ENCODE measurements at regions not wholly inside any gene's neighbourhood (a gene's known extent, or its start where the extent isn't known, plus 50 kb on each side); places are given as distances from the start of the nearest gene placed in this dataset.

GRCh38 chr3:178047496-178047895 is 488.7 kb upstream of the KCNMB2 start:
- no peaks in the 10 kb centered on the region for H3K4me1 ChIP-seq (ENCODE audit: insufficient read depth, low read length)
- no peaks in the 10 kb centered on the region for H3K9me3 ChIP-seq (ENCODE audit: insufficient read depth, low read depth, low read length)
- H3K36me3 ChIP-seq (ENCODE audit: insufficient read depth, low read length), result no peaks in the 10 kb centered on the region
- H3K9ac ChIP-seq (ENCODE audit: low read depth, low read length), result no peak overlapping the region
- no peaks in the 10 kb centered on the region for H3K27me3 ChIP-seq (ENCODE audit: insufficient read depth, low read length)
- H3K4me3 ChIP-seq (ENCODE audit: low read length), result no peak overlapping the region
- H3K27ac ChIP-seq (ENCODE audit: low read depth, low read length), result no peak overlapping the region
- 88% methylated on average over 3 of the region's 3 CpGs for WGBS

- H3K9me3 ChIP-seq (ENCODE audit: insufficient read depth, low read depth, low read length), result no peaks in the 10 kb centered on the region
- no peaks in the 10 kb centered on the region for H3K27me3 ChIP-seq (ENCODE audit: insufficient read depth, low read length)
- H3K27ac ChIP-seq (ENCODE audit: low read depth, low read length), result no peak overlapping the region
- H3K9ac ChIP-seq (ENCODE audit: low read depth, low read length), result no peak overlapping the region
- no peaks in the 10 kb centered on the region for H3K4me1 ChIP-seq (ENCODE audit: insufficient read depth, low read length)
- no peaks in the 10 kb centered on the region for H3K36me3 ChIP-seq (ENCODE audit: insufficient read depth, low read length)
- H3K4me3 ChIP-seq (ENCODE audit: low read length), result no peak overlapping the region
- 77% methylated on average over 3 of the region's 3 CpGs for WGBS
Observed at GRCh38 chr3:178048768-178049167, 487.5 kb upstream of the KCNMB2 start.

- Histone ChIP-seq H3K4me3 (ENCODE audit: low read length) (no peak overlapping the region), H3K27ac (ENCODE audit: low read depth, low read length) (no peak overlapping the region), H3K9ac (ENCODE audit: low read depth, low read length) (no peak overlapping the region), H3K9me3 (ENCODE audit: insufficient read depth, low read depth, low read length) (no peaks in the 10 kb centered on the region), H3K27me3 (ENCODE audit: insufficient read depth, low read length) (no peaks in the 10 kb centered on the region), H3K4me1 (ENCODE audit: insufficient read depth, low read length) (no peaks in the 10 kb centered on the region; the same call in 1 of the 2 replicates), H3K36me3 (ENCODE audit: insufficient read depth, low read length) (no peaks in the 10 kb centered on the region)
- 88% methylated on average over 3 of the region's 3 CpGs for WGBS
Observed at GRCh38 chr3:178054471-178054870, 481.8 kb upstream of the KCNMB2 start.

GRCh38 chr3:178055939-178056338 is 480.3 kb upstream of the KCNMB2 start:
- 95% methylated on average over 2 of the region's 2 CpGs for WGBS
- no peaks in the 10 kb centered on the region for H3K27me3 ChIP-seq (ENCODE audit: insufficient read depth, low read length)
- H3K4me3 ChIP-seq (ENCODE audit: low read length), result no peak overlapping the region
- H3K4me1 ChIP-seq (ENCODE audit: insufficient read depth, low read length), result no peaks in the 10 kb centered on the region; the same call in 1 of the 2 replicates
- no peak overlapping the region for H3K27ac ChIP-seq (ENCODE audit: low read depth, low read length)
- no peaks in the 10 kb centered on the region for H3K9me3 ChIP-seq (ENCODE audit: insufficient read depth, low read depth, low read length)
- no peak overlapping the region for H3K9ac ChIP-seq (ENCODE audit: low read depth, low read length)
- H3K36me3 ChIP-seq (ENCODE audit: insufficient read depth, low read length), result no peaks in the 10 kb centered on the region

GRCh38 chr3:178056868-178057267 is 479.4 kb upstream of the KCNMB2 start:
- Histone ChIP-seq H3K9me3 (ENCODE audit: insufficient read depth, low read depth, low read length) (no peaks in the 10 kb centered on the region), H3K4me3 (ENCODE audit: low read length) (no peak overlapping the region), H3K4me1 (ENCODE audit: insufficient read depth, low read length) (no peaks in the 10 kb centered on the region; the same call in 1 of the 2 replicates), H3K27ac (ENCODE audit: low read depth, low read length) (no peak overlapping the region), H3K27me3 (ENCODE audit: insufficient read depth, low read length) (no peaks in the 10 kb centered on the region), H3K9ac (ENCODE audit: low read depth, low read length) (no peak overlapping the region), H3K36me3 (ENCODE audit: insufficient read depth, low read length) (no peaks in the 10 kb centered on the region)
- WGBS, result no CpG with 5 or more reads among the region's 1 CpG

- Histone ChIP-seq H3K27me3 (ENCODE audit: insufficient read depth, low read length) (no peaks in the 10 kb centered on the region), H3K4me3 (ENCODE audit: low read length) (no peak overlapping the region), H3K9me3 (ENCODE audit: insufficient read depth, low read depth, low read length) (no peaks in the 10 kb centered on the region), H3K4me1 (ENCODE audit: insufficient read depth, low read length) (no peaks in the 10 kb centered on the region; the same call in 1 of the 2 replicates), H3K36me3 (ENCODE audit: insufficient read depth, low read length) (no peaks in the 10 kb centered on the region), H3K27ac (ENCODE audit: low read depth, low read length) (no peak overlapping the region), H3K9ac (ENCODE audit: low read depth, low read length) (no peak overlapping the region)
- 96% methylated on average over 6 of the region's 6 CpGs for WGBS
Observed at GRCh38 chr3:178058629-178059028, 477.6 kb upstream of the KCNMB2 start.

- no peak overlapping the region for H3K4me3 ChIP-seq (ENCODE audit: low read length)
- H3K27ac ChIP-seq (ENCODE audit: low read depth, low read length), result no peak overlapping the region
- no peaks in the 10 kb centered on the region; the same call in 1 of the 2 replicates for H3K4me1 ChIP-seq (ENCODE audit: insufficient read depth, low read length)
- no peaks in the 10 kb centered on the region for H3K9me3 ChIP-seq (ENCODE audit: insufficient read depth, low read depth, low read length)
- H3K36me3 ChIP-seq (ENCODE audit: insufficient read depth, low read length), result no peaks in the 10 kb centered on the region
- H3K27me3 ChIP-seq (ENCODE audit: insufficient read depth, low read length), result no peaks in the 10 kb centered on the region
- H3K9ac ChIP-seq (ENCODE audit: low read depth, low read length), result no peak overlapping the region
Observed at GRCh38 chr3:178059119-178059518, 477.1 kb upstream of the KCNMB2 start.

- no peak overlapping the region for H3K27ac ChIP-seq (ENCODE audit: low read depth, low read length)
- H3K9ac ChIP-seq (ENCODE audit: low read depth, low read length), result no peak overlapping the region
- H3K4me3 ChIP-seq (ENCODE audit: low read length), result no peak overlapping the region
- H3K36me3 ChIP-seq (ENCODE audit: insufficient read depth, low read length), result no peaks in the 10 kb centered on the region
- 97% methylated on average over 4 of the region's 6 CpGs for WGBS
- H3K9me3 ChIP-seq (ENCODE audit: insufficient read depth, low read depth, low read length), result no peaks in the 10 kb centered on the region
- H3K4me1 ChIP-seq (ENCODE audit: insufficient read depth, low read length), result no peaks in the 10 kb centered on the region
- no peaks in the 10 kb centered on the region for H3K27me3 ChIP-seq (ENCODE audit: insufficient read depth, low read length)
Observed at GRCh38 chr3:178059836-178060235, 476.4 kb upstream of the KCNMB2 start.

- H3K9me3 ChIP-seq (ENCODE audit: insufficient read depth, low read depth, low read length), result no peaks in the 10 kb centered on the region
- H3K4me3 ChIP-seq (ENCODE audit: low read length), result no peak overlapping the region
- H3K9ac ChIP-seq (ENCODE audit: low read depth, low read length), result no peak overlapping the region
- WGBS, result 100% methylated on average over 2 of the region's 2 CpGs
- no peak overlapping the region for H3K27ac ChIP-seq (ENCODE audit: low read depth, low read length)
- no peaks in the 10 kb centered on the region for H3K27me3 ChIP-seq (ENCODE audit: insufficient read depth, low read length)
- H3K36me3 ChIP-seq (ENCODE audit: insufficient read depth, low read length), result no peaks in the 10 kb centered on the region
- H3K4me1 ChIP-seq (ENCODE audit: insufficient read depth, low read length), result no peaks in the 10 kb centered on the region
Observed at GRCh38 chr3:178060407-178060806, 475.8 kb upstream of the KCNMB2 start.

- H3K36me3 ChIP-seq (ENCODE audit: insufficient read depth, low read length), result no peaks in the 10 kb centered on the region
Observed at GRCh38 chr3:178062126-178062525, 474.1 kb upstream of the KCNMB2 start.

GRCh38 chr3:178063461-178063860 is 472.8 kb upstream of the KCNMB2 start:
- H3K9me3 ChIP-seq (ENCODE audit: insufficient read depth, low read depth, low read length), result no peaks in the 10 kb centered on the region
- no peak overlapping the region for H3K4me3 ChIP-seq (ENCODE audit: low read length)
- no peaks in the 10 kb centered on the region for H3K4me1 ChIP-seq (ENCODE audit: insufficient read depth, low read length)
- 95% methylated on average over 1 of the region's 1 CpG for WGBS
- H3K36me3 ChIP-seq (ENCODE audit: insufficient read depth, low read length), result no peaks in the 10 kb centered on the region
- no peak overlapping the region for H3K27ac ChIP-seq (ENCODE audit: low read depth, low read length)
- no peak overlapping the region for H3K9ac ChIP-seq (ENCODE audit: low read depth, low read length)
- H3K27me3 ChIP-seq (ENCODE audit: insufficient read depth, low read length), result no peaks in the 10 kb centered on the region

More at GRCh38 chr3:178062126-178062525, 474.1 kb upstream of the KCNMB2 start:
- Histone ChIP-seq H3K27ac (ENCODE audit: low read depth, low read length) (no peak overlapping the region), H3K4me3 (ENCODE audit: low read length) (no peak overlapping the region), H3K4me1 (ENCODE audit: insufficient read depth, low read length) (no peaks in the 10 kb centered on the region), H3K9ac (ENCODE audit: low read depth, low read length) (no peak overlapping the region), H3K9me3 (ENCODE audit: insufficient read depth, low read depth, low read length) (no peaks in the 10 kb centered on the region), H3K27me3 (ENCODE audit: insufficient read depth, low read length) (no peaks in the 10 kb centered on the region)
- no CpG with 5 or more reads among the region's 1 CpG for WGBS

- no peaks in the 10 kb centered on the region for H3K4me1 ChIP-seq (ENCODE audit: insufficient read depth, low read length)
- H3K27me3 ChIP-seq (ENCODE audit: insufficient read depth, low read length), result no peaks in the 10 kb centered on the region
- no peaks in the 10 kb centered on the region for H3K36me3 ChIP-seq (ENCODE audit: insufficient read depth, low read length)
- no peak overlapping the region for H3K27ac ChIP-seq (ENCODE audit: low read depth, low read length)
- no peak overlapping the region for H3K9ac ChIP-seq (ENCODE audit: low read depth, low read length)
- H3K4me3 ChIP-seq (ENCODE audit: low read length), result no peak overlapping the region
- WGBS, result 100% methylated on average over 1 of the region's 1 CpG
- H3K9me3 ChIP-seq (ENCODE audit: insufficient read depth, low read depth, low read length), result no peaks in the 10 kb centered on the region
Observed at GRCh38 chr3:178067721-178068120, 468.5 kb upstream of the KCNMB2 start.

Measured in HUES64 (cell line).